NCI-H510A (cell line): ENCODE measurements at regions not wholly inside any gene's neighbourhood (a gene's known extent, or its start where the extent isn't known, plus 50 kb on each side); places are given as distances from the start of the nearest gene placed in this dataset.
"Not testable (repeated sequence)": the region's sequence is repeated elsewhere in the genome, so short reads cannot be mapped to it uniquely, and the experiment has no call there.

Experiments
- DNase-seq: peaks from one replicate; lab custom pipeline; 2025; lab: John Stamatoyannopoulos, UW

DNA sequence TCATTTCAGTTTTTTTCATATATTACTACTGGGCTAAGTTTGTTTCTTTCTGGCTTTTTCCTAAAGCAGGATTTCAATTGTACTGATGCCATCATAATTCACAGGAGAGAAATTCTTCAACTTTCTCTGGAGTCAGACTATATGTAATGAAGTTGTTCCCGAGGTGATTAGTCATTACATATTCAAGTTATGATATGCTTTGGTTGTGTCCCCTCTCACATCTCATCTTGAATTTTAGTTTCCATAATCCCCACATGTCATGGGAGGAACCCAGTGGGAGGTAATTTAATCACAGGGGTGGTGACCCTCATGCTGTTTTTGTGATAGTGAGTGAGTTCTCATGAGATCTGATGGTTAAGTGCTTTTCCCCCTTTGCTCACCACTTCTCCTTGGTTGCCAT, 227.5 kb upstream of the LRIG3 start:
- DNase-seq: no peak

- no peak for DNase-seq
These were observed 222.0 kb upstream of the LRIG3 start for GRCh38 chr12:59142183-59142790.

DNA sequence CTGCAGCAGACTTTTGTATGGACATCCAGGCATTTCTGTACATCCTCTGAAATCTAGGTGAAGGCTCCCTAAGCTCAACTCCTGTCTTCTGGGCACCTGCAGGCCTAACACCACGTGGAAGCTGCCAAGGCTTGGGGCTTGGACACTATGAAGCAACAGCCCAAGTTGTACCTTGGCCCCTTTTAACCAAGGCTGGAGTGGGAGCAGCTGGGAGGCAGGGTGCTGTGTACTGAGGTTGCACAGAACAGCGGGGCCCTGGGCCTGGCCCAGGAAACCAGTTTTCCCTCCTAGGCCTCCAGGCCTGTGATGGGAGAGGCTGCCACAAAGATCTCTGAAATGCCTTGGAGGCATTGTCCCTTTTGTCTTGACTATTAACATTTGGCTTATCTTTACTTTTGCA, 214.4 kb upstream of the LRIG3 start:
- DNase-seq: no peak

GRCh38 chr12:59131462-59131861, 211.2 kb upstream of the LRIG3 start:
- no peak for DNase-seq

DNA sequence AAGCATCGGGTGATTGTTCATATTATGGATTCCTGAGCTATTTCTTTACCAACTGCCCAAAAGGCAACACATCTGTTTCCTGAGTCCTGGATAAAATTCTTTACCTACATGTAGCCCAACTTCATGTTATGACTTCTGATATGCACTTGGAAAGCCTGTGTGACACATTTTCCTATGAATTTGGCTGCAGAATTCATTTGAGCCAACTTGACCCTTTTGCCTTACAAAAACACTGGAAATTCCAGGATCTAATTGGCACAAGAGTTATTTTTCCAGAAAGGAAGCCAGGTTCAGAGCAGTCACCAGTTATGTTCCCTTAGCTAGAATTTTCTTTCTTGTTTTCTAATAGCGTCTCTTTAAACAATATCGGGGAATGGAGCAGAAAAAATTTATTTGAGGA, 202.5 kb upstream of the LRIG3 start:
- DNase-seq: no peak

DNA sequence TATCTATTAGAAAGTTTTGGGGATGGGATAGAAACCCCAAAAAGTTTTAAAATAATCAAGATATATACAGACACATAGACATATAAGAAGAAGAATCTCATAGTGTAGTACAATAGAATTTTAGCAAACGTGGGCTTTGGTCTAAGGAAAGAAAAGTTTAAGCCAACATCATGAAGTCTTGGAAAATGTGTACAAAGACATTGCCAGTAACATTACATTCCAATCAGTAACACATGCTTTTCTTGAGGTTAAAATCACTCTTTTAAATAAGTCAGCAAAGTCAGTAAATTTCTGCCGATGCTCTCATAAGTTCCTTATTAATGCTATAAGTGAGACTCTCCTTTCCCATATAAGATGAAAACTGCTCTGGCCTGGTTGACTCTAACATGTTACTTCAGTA, 201.1 kb upstream of the LRIG3 start:
- DNase-seq: no peak

GRCh38 chr12:59119676-59120075, 199.4 kb upstream of the LRIG3 start:
- no peak for DNase-seq

DNA sequence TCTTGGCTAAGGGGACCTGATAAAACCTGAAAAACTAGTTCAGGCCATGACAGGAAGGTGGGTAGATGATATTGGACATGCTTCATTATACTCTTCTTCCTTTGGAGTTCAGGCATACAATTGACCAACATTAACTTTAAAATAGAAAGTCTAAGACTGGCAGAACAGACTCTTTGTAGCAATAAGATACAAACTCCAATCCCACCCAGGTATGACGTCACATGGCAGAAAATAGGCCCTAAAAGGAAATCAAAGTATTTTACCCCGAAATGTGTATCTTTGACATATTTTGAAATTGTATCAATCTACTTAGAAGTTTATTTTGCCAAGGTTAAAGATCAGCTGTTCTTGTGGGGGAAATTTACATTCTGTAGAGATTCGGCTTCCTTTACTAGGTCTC, 198.1 kb upstream of the LRIG3 start:
- peak; percentile 9 for DNase-seq

- no peak for DNase-seq
These were observed 195.7 kb upstream of the LRIG3 start for GRCh38 chr12:59115995-59116394.

GRCh38 chr12:59115526-59115925, 195.2 kb upstream of the LRIG3 start:
- DNase-seq: no peak

DNA sequence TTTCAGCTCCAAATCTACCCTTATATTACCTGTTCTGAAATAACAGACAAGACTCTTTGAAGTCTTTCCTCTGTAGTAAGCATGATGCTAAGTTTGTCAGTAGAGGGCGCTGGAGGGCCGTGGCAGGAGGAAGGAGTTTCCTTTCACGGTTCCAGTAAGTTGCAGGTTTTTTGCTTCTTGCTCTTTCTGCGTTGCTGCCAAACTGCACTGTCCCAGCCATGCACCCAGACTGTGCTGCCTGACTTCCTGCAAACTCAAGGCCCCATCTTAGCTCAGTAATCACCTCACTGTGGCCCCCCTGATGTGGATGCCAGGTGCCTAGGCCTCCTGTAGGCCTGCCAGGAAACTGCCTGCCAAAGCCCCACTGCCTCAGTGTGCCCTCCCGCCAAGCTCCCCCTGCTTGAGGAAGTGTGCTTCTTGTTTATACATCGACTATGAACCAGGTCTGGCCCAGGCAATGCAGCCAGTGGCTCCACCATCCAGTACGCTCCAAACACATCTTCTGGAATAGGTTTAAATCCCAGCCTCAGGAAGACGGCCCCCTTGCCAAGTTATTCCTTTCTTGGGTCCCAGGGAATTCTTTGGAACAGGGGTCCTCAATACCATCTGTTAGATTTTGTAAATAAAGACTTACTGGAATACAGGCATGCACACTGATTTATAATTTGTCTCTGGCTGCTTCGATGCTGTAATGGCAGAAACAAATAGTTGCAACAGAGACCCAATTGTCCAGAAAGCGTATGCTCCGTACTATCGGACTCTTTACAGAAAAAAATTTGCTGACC, 193.7 kb upstream of the LRIG3 start:
- peak; percentile 45 for DNase-seq

DNA sequence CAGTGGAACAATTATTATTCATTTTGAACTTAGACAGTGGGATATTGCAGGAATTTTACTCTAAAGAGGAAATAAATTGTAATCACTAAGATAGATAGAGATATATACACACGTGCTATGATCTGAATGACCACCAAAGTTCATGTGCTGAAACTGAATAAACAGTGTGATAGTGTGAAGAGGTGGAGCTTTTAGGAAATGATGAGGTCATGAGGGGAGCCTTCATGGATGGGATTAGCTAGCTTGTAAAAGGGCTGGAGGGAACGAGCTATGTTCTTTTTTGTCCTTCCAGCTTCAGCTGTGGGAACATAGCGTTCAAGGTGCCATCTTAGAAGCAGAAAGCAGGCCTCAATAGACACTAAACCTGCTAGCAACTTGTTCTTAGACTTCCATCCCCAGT, 191.5 kb upstream of the LRIG3 start:
- DNase-seq: no peak

DNA sequence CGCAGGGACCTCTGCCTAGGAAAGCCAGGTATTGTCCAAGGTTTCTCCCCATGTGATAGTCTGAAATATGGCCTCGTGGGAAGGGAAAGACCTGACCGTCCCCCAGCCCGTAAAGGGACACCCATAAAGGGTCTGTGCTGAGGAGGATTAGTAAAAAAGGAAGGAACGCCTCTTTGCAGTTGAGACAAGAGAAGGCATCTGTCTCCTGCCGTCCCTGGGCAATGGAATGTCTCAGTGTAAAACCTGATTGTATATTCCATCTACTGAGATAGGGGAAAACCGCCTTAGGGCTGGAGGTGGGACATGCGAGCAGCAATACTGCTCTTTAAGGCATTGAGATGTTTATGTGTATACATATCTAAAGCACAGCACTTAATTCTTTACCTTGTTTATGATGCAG, 188.2 kb upstream of the LRIG3 start:
- DNase-seq: not testable (repeated sequence)

GRCh38 chr12:59100585-59100984, 180.3 kb upstream of the LRIG3 start:
- no peak for DNase-seq

- DNase-seq: no peak
These were observed 177.6 kb upstream of the LRIG3 start for GRCh38 chr12:59097876-59098275.

- no peak for DNase-seq
These were observed 175.9 kb upstream of the LRIG3 start for GRCh38 chr12:59096246-59096645.

- DNase-seq: no peak
These were observed 172.9 kb upstream of the LRIG3 start for GRCh38 chr12:59093073-59093772.

DNA sequence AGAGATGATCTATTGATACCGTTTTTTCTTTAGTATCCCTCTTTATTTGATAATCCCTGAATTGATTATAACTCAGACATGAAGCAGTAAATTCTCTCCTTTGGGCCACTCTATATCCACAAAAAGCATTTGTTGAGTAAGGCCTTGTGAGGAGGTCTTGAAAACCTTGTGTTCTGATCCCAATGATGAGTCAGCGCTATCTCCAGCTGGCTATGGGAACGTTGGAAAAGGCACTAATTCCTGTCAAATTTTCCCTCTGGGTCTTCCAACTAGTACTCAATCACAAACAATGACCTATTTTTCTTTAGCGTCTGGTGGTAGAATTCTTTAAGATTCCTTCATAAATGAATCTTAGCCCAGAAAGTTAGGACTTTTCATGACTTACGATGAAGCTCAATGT, 168.4 kb upstream of the LRIG3 start:
- no peak for DNase-seq

- no peak for DNase-seq
These were observed 167.4 kb upstream of the LRIG3 start for GRCh38 chr12:59087691-59088090.

DNA sequence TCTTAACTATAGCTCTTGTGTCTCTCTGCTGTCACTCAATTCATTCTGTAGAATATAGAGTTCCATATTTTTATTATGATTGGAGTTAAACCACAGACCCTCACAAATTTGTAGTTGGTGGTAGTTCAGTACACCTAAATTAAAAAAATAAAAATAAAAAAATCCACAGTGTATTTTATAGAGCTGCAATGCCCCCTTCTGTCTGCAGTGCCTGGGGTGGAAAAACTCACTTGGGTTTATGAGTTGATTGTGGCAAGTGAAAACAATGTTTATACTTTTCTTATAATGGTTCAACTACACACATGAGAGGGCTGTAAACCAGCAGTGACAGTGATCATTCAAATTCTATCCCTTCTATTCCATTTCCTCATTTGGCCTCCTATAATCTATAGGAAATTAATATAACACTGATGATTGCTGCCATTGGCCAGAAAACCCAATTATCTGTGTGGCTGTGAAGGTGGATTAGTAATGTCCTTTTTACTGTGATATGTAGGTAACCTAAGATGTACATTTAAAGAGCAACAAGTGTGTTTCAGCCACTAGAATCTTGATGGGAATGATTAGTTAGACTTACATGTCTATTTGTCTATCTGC, 166.9 kb upstream of the LRIG3 start:
- no peak for DNase-seq

GRCh38 chr12:59086126-59086525, 165.8 kb upstream of the LRIG3 start:
- peak; percentile 50 for DNase-seq

DNA sequence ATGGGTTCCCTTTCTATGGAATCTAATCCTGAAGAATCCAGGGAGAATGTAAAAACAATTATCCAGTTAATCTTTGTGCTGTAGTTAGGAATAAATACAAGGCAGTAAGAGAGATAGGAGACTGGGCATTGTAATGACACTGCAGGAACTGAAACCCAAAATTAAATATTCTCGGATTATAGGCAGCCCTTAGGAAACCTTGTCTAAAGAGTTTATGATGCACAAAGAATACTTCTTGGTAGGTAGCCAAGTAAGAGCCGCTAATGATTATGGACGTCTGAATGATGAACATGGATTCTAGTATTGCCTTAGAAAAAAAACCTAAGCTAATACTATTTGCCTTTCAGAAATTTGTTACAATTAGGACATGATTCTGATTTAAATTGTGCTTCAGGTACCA, 165.4 kb upstream of the LRIG3 start:
- no peak for DNase-seq
